ENCODE measurements at regions not wholly inside any gene's neighbourhood (a gene's known extent, or its start where the extent isn't known, plus 50 kb on each side); places are given as distances from the start of the nearest gene placed in this dataset.

DNA sequence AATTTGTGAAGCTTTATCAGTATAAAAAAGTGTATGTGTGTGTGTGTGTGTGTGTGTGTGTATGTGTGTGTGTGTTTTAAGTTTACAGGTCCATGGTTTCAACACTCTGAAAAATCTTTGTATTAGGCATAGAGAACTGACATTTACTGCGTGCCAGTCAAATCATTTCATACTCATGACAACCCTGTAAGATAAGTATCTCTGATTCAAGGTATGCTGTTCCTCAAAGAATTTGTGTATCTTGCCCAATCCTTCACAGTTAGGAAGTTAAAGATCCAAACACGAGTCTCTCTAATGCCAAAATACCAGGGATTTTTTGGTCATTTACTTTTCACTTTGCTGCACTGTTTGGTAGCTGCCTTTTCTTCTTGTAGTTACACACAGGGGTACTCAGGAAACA lies 1121.3 kb upstream of the AUTS2 start:
- peaks cover 3% of the 10 kb centered on the region for H3K9me3 Mint-ChIP-seq
- H3K4me3 Mint-ChIP-seq: no peak overlapping the region
- peaks cover 10% of the 10 kb centered on the region for H3K27me3 Mint-ChIP-seq (ENCODE audit: low read depth)
- TF ChIP-seq CTCF (conservative IDR thresholded peaks at IDR 0.05): no peak
- no peaks in the 10 kb centered on the region for H3K4me1 Mint-ChIP-seq
- H3K27ac Mint-ChIP-seq (ENCODE audit: unreplicated experiment): no peak overlapping the region
- H3K36me3 Mint-ChIP-seq (ENCODE audit: low read depth): no peaks in the 10 kb centered on the region
- no peak for DNase-seq (ENCODE audit: low read depth, low spot score)

- no peak for DNase-seq (ENCODE audit: low read depth, low spot score)
- no peak for TF ChIP-seq CTCF (conservative IDR thresholded peaks at IDR 0.05)
- peaks cover 5% of the 10 kb centered on the region for H3K9me3 Mint-ChIP-seq
- H3K4me3 Mint-ChIP-seq: no peak overlapping the region
- peaks cover 6% of the 10 kb centered on the region for H3K27me3 Mint-ChIP-seq (ENCODE audit: low read depth)
- H3K4me1 Mint-ChIP-seq: no peaks in the 10 kb centered on the region
- H3K36me3 Mint-ChIP-seq (ENCODE audit: low read depth): no peaks in the 10 kb centered on the region
- H3K27ac Mint-ChIP-seq (ENCODE audit: unreplicated experiment): no peak overlapping the region
Measured at GRCh38 chr7:68478326-68478725, 1119.9 kb upstream of the AUTS2 start.

- H3K4me1 Mint-ChIP-seq: no peaks in the 10 kb centered on the region
- no peak for TF ChIP-seq CTCF (conservative IDR thresholded peaks at IDR 0.05)
- no peak for DNase-seq (ENCODE audit: low read depth, low spot score)
- H3K36me3 Mint-ChIP-seq (ENCODE audit: low read depth): no peaks in the 10 kb centered on the region
- no peaks in the 10 kb centered on the region for H3K27me3 Mint-ChIP-seq (ENCODE audit: low read depth)
- H3K27ac Mint-ChIP-seq (ENCODE audit: unreplicated experiment): no peak overlapping the region
- peaks cover 6% of the 10 kb centered on the region for H3K9me3 Mint-ChIP-seq
- H3K4me3 Mint-ChIP-seq: no peak overlapping the region
Measured at GRCh38 chr7:68482800-68483199, 1115.5 kb upstream of the AUTS2 start.

DNA sequence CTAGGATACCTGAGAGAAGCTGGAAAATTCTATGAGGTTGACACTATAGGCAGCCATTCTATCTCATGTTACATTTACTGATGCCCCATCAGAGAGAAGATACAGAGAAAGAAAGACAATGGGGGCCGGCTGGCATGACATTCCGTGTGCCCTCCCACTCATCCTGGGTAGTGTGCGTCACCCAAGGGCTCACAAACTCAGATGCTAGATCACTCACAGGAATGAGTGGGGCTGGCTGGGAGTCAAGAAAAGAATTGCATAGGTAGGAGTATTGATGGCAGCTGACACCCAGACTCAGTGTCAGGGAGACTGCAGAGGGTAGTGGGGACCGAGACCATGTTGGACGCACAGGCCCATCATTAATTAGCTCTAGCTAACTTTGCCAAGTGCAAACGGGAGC lies 1113.5 kb upstream of the AUTS2 start:
- no peak for TF ChIP-seq CTCF (conservative IDR thresholded peaks at IDR 0.05)
- Mint-ChIP-seq H3K27ac (ENCODE audit: unreplicated experiment) (no peak overlapping the region), H3K36me3 (ENCODE audit: low read depth) (no peaks in the 10 kb centered on the region), H3K9me3 (peaks cover 10% of the 10 kb centered on the region), H3K27me3 (ENCODE audit: low read depth) (no peaks in the 10 kb centered on the region), H3K4me1 (no peaks in the 10 kb centered on the region), H3K4me3 (no peak overlapping the region)
- no peak for DNase-seq (ENCODE audit: low read depth, low spot score)

GRCh38 chr7:68485253-68485917 lies 1112.9 kb upstream of the AUTS2 start:
- TF ChIP-seq CTCF (conservative IDR thresholded peaks at IDR 0.05): no peak
- DNase-seq (ENCODE audit: low read depth, low spot score): no peak
- no peak overlapping the region for H3K27ac Mint-ChIP-seq (ENCODE audit: unreplicated experiment)
- no peaks in the 10 kb centered on the region for H3K27me3 Mint-ChIP-seq (ENCODE audit: low read depth)
- H3K36me3 Mint-ChIP-seq (ENCODE audit: low read depth): no peaks in the 10 kb centered on the region
- no peak overlapping the region for H3K4me3 Mint-ChIP-seq
- H3K4me1 Mint-ChIP-seq: no peaks in the 10 kb centered on the region
- peaks cover 10% of the 10 kb centered on the region for H3K9me3 Mint-ChIP-seq
